ENCODE measurements at regions not wholly inside any gene's neighbourhood (a gene's known extent, or its start where the extent isn't known, plus 50 kb on each side); places are given as distances from the start of the nearest gene placed in this dataset.

GRCh38 chr20:7817286-7817685 lies 123.0 kb downstream of the HAO1 start:
- no peak for ATAC-seq
- TF ChIP-seq SNAI2 (CRISPR knock-in tag; IDR thresholded peaks at IDR 0.05) (no peak), ESRRG (CRISPR knock-in tag; IDR thresholded peaks at IDR 0.05) (no peak), PPARA (CRISPR knock-in tag; IDR thresholded peaks at IDR 0.05; ENCODE audit: borderline replicate concordance) (no peak), TCF4 (CRISPR knock-in tag; IDR thresholded peaks at IDR 0.05; ENCODE audit: borderline replicate concordance) (no peak), ZC3H10 (CRISPR knock-in tag; IDR thresholded peaks at IDR 0.05) (no peak), BACH2 (CRISPR knock-in tag; IDR thresholded peaks at IDR 0.05; ENCODE audit: borderline replicate concordance) (no peak), ZFP30 (CRISPR knock-in tag; IDR thresholded peaks at IDR 0.05) (no peak), PATZ1 (CRISPR knock-in tag; IDR thresholded peaks at IDR 0.05; ENCODE audit: borderline replicate concordance) (no peak), ARNTL (CRISPR knock-in tag; IDR thresholded peaks at IDR 0.05; ENCODE audit: borderline replicate concordance, low read depth) (no peak), ZNF565 (CRISPR knock-in tag; conservative IDR thresholded peaks at IDR 0.05; ENCODE audit: low read depth) (no peak), ZNF70 (CRISPR knock-in tag; IDR thresholded peaks at IDR 0.05) (no peak), ISL1 (CRISPR knock-in tag; IDR thresholded peaks at IDR 0.05) (no peak), OSR1 (CRISPR knock-in tag; IDR thresholded peaks at IDR 0.05) (no peak), CREB5 (CRISPR knock-in tag; IDR thresholded peaks at IDR 0.05; ENCODE audit: low read depth) (no peak), TOX (CRISPR knock-in tag; IDR thresholded peaks at IDR 0.05; ENCODE audit: borderline replicate concordance) (no peak), ZFP3 (CRISPR knock-in tag; IDR thresholded peaks at IDR 0.05) (no peak), TSHZ2 (CRISPR knock-in tag; IDR thresholded peaks at IDR 0.05) (no peak)
- TF ChIP-seq, protein P1, sequence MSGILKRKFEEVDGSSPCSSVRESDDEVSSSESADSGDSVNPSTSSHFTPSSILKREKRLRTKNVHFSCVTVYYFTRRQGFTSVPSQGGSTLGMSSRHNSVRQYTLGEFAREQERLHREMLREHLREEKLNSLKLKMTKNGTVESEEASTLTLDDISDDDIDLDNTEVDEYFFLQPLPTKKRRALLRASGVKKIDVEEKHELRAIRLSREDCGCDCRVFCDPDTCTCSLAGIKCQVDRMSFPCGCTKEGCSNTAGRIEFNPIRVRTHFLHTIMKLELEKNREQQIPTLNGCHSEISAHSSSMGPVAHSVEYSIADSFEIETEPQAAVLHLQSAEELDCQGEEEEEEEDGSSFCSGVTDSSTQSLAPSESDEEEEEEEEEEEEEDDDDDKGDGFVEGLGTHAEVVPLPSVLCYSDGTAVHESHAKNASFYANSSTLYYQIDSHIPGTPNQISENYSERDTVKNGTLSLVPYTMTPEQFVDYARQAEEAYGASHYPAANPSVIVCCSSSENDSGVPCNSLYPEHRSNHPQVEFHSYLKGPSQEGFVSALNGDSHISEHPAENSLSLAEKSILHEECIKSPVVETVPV (CRISPR knock-in tag; IDR thresholded peaks at IDR 0.05) = no peak

GRCh38 chr20:7818477-7818876 lies 121.8 kb downstream of the HAO1 start:
- ATAC-seq = no peak
- TF ChIP-seq ZFP30 (CRISPR knock-in tag; IDR thresholded peaks at IDR 0.05) = no peak
- TF ChIP-seq TCF4 (CRISPR knock-in tag; IDR thresholded peaks at IDR 0.05; ENCODE audit: borderline replicate concordance) = no peak
- no peak for TF ChIP-seq ZNF70 (CRISPR knock-in tag; IDR thresholded peaks at IDR 0.05)
- no peak for TF ChIP-seq CREB5 (CRISPR knock-in tag; IDR thresholded peaks at IDR 0.05; ENCODE audit: low read depth)
- TF ChIP-seq PATZ1 (CRISPR knock-in tag; IDR thresholded peaks at IDR 0.05; ENCODE audit: borderline replicate concordance) = no peak
- no peak for TF ChIP-seq ESRRG (CRISPR knock-in tag; IDR thresholded peaks at IDR 0.05)
- no peak for TF ChIP-seq CSDC2 (CRISPR knock-in tag; IDR thresholded peaks at IDR 0.05)
- no peak for TF ChIP-seq BACH2 (CRISPR knock-in tag; IDR thresholded peaks at IDR 0.05; ENCODE audit: borderline replicate concordance)
- TF ChIP-seq ARNTL (CRISPR knock-in tag; IDR thresholded peaks at IDR 0.05; ENCODE audit: borderline replicate concordance, low read depth) = no peak
- no peak for TF ChIP-seq GLIS3 (CRISPR knock-in tag; IDR thresholded peaks at IDR 0.05)
- TF ChIP-seq ZNF565 (CRISPR knock-in tag; conservative IDR thresholded peaks at IDR 0.05; ENCODE audit: low read depth) = no peak
- no peak for TF ChIP-seq TSHZ2 (CRISPR knock-in tag; IDR thresholded peaks at IDR 0.05)
- no peak for TF ChIP-seq ISL1 (CRISPR knock-in tag; IDR thresholded peaks at IDR 0.05)
- TF ChIP-seq SNAI2 (CRISPR knock-in tag; IDR thresholded peaks at IDR 0.05) = no peak
- TF ChIP-seq PPARA (CRISPR knock-in tag; IDR thresholded peaks at IDR 0.05; ENCODE audit: borderline replicate concordance) = no peak
- TF ChIP-seq RARB (CRISPR knock-in tag; IDR thresholded peaks at IDR 0.05) = no peak
- TF ChIP-seq ZFP3 (CRISPR knock-in tag; IDR thresholded peaks at IDR 0.05) = no peak

All from SK-N-SH treated with all-trans-retinoic acid at 6 μM for 48 hours (cell line).